Left lobe of liver (tissue), 2 donors: ENCODE measurements at regions not wholly inside any gene's neighbourhood (a gene's known extent, or its start where the extent isn't known, plus 50 kb on each side); places are given as distances from the start of the nearest gene placed in this dataset.

Source experiments
- ATAC-seq: fragments of 200-7000 bp; cut with Tn5 transposase; one replicate; pipeline ENCODE4 v1.9.1; 2020; ENCODE audit warnings: mild to moderate bottlenecking, moderate library complexity
- DNase-seq: peaks from one replicate; pipeline ENCODE4 v3.0.0-alpha.2; 2020; ENCODE audit warnings: low spot score
- donor health status: DM: no; HTN: no; CAD: no; lungs with moderate emphysema.
- donor health status: DM: no; HTN: yes; CAD: no.

DNA sequence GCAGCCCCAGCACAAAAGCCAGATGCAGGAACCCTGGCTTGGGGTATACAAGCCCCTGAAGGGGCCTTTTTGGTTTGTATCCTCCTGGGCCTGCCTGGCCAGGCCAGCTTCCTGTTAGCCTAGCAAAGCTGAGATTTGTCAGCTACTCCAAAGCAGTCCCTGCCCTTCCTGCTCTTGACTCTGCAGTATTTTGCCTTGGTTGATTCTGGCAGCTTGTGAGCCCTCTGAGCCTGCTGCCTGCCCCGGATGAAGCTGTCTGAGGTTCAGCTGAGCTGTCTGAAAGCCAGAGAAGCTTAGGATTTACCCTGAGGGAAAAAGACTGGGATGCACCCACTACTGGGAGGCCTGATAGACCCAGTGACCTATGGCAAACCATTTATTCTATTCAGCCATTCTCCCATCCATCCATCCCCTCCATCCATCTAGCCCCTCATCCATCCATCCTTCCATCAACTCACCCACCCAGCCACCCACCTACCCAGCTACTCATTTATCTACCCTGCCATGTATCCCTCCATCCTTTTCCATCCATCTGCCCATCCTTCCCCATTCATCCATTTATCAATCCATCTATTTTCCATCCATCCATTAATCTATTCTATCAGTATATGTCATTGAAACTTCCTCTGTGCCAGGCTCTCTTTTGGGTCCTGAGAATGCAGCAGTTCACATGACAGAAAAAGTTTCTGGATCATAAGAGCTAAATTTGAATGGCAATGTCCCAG lies 307.5 kb downstream of the DHX35 start:
- DNase-seq (no peak), ATAC-seq (no peak)

DNA sequence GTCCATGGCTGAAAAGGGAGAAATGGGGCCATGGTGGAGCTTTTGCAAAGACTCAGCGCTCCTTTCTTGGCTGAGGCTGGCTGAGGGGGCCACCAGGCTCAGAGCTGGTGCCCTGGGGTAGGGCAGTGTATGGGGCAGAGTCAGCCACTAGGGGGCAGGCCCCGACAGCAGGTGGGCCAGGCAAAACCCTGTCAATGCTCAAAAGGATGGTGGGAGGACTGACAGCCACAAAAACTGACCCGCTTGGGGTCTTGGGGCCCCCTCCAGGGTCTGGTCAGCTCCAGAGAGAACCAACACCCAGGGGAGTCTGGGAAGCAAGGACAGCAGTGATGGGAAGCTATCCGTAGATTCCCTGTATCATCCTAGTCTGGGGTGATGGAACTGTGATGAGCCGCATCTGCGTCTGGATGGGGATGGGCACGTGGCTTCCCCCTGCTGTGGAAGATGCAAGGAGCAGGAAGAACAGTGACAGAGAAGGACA lies 306.9 kb downstream of the DHX35 start:
- ATAC-seq (peak; percentile 84), DNase-seq (peak; percentile 49)

- no peak for ATAC-seq
Observed at GRCh38 chr20:39268491-39268951, 306.4 kb downstream of the DHX35 start.

DNA sequence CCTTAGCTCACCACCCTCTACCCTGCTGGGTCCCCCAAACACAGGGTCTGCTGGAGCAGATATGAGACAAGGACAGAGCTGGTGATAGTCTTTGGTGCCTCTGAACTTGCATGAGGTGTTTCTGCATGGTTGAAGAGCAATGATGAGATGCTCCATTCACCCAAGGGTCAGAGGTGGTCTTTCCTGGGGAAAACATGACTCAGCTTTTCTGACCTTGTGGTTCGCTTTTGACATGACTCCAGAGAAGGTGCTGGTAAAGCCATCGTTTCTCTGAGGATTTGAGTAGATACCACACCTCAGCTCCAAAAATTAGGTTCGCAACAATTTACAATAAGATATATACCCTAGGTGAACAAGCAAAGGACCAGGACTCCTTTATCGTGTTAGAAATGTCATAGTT lies 304.8 kb downstream of the DHX35 start:
- ATAC-seq, result no peak

More at GRCh38 chr20:39268491-39268951, 306.4 kb downstream of the DHX35 start:
- DNase-seq, result no peak

DNA sequence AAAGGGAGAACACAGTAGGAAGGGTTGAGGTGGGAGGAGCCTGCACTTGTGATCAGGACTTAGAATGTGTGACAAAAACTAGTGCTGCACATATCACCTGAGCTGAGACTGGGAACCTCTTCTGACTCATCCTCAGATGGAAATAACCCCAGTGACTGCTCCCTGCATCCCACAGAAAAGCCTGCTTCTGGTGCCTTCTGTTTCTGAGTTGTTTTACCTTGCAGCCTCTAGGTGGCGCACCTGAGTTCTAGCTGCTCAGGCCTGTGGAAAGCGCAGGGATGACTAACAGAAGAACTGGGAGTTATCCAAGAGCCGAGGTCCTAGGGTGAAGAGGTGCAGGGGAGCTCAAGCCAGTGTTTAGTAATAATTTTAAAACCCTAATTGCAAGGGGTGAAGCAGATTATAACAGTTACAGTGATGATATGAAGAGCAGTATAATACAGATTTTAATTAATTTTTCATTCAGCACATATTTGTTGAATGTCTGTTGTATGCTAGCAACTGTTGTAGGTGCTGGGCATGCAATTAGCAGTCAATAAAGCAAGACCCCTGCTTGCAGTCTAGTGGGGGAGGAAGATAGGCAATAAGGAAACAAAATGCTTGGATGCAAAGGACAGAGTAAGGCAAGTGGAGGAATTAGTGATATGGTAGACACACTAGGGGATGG lies 302.5 kb downstream of the DHX35 start:
- peak; percentile 91 for ATAC-seq
- DNase-seq, result peak; percentile 58

More for the DNA sequence above, 304.8 kb downstream of the DHX35 start:
- DNase-seq, result no peak

DNA sequence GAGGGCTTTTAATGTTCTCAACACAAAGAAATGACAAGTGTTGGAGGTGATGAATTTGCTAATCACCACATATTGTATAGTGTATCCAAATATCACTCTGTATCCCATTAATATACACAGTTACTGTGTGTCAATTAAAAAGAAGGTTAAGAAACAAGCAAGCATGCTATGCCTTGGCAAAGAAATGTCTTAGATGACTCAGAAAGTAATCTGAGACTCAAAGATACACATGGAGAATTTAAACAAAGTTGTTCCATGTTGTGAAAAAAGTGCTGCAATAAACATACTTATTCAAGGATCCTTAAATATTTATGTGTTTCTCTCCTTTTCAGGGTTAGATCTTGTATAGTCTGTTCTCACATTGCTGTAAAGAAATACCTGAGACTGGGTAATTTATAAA lies 300.9 kb downstream of the DHX35 start:
- ATAC-seq, result no peak
- DNase-seq, result no peak

DNA sequence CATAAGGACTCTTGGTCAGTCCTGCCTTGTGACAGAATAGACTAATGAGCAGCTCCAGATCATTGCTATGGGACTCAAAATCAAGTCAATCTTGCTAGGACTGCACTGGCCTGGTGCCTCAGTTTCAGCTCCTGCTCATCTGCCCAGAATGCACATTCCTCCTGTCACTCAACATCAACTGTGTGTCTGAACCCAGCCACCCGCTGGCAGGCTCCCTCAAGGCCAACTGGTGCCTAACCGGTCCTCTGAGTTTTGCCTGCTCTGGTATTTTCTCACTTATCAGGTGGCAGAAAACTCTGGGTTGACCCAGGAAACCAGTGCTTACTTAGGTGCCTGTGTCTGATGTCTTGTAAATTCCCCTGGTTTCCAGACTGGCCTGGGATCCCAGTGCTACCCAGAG lies 297.7 kb downstream of the DHX35 start:
- no peak for DNase-seq
- ATAC-seq, result no peak

GRCh38 chr20:39259010-39259803 lies 297.1 kb downstream of the DHX35 start:
- ATAC-seq (no peak), DNase-seq (no peak)

DNA sequence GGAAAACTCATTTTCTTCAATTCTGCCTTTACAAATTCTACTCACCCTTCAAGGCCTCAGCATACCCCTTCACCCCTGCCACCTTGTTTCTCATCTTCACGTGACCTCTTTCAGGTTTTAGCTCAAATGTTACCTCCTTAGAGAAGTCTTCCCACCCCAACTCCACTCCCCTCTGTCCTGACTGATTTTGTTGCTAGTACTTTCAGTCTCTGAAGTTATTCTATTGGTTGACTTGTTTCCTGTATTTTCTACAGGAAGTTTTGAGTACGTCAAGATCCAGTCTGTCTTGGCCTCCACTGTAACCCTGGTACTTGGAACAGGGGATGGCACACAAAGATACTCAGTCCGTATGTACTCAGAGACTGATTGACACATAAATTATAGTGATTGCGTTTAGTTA lies 296.1 kb downstream of the DHX35 start:
- ATAC-seq (no peak), DNase-seq (no peak)

- DNase-seq, result no peak
- ATAC-seq, result no peak
Observed at GRCh38 chr20:39253051-39253755, 291.1 kb downstream of the DHX35 start.

- DNase-seq, result no peak
- ATAC-seq, result no peak
Observed at GRCh38 chr20:39252035-39252434, 289.9 kb downstream of the DHX35 start.

- DNase-seq (no peak), ATAC-seq (no peak)
Observed at GRCh38 chr20:39249798-39250197, 287.7 kb downstream of the DHX35 start.

DNA sequence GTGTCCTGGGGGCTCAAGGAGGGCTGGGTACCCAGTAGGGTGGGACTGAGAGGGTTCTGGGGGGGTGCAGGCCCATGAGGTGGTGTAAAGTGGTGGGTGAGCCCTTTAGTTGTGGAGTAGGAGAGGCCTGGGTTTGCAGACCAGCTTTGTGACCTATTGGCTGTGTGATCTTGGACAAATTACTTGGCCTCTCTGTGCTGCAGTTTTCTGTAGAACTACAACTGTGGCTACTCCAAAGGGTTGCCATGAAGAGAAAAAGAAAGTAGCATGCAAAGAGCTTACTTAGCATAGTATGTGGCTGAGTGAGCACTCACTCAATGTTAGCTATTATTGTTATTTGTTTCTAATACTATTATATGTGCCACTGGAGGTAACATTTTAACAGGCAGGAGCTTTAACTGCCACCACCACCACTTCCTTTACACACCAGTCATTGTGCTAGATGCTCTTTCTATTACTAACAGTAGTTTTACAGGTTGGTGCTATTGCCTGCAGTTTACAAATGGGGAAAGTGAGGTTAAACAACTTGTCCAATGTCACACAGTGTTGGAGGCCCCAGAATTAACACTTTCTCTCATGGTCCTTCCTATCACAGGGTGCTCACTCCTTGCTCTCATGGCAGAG lies 286.8 kb downstream of the DHX35 start:
- no peak for DNase-seq
- ATAC-seq, result no peak

- ATAC-seq, result no peak
- no peak for DNase-seq
Observed at GRCh38 chr20:39248171-39248861, 286.2 kb downstream of the DHX35 start.

GRCh38 chr20:39246436-39246835 lies 284.3 kb downstream of the DHX35 start:
- DNase-seq (no peak), ATAC-seq (no peak)

DNA sequence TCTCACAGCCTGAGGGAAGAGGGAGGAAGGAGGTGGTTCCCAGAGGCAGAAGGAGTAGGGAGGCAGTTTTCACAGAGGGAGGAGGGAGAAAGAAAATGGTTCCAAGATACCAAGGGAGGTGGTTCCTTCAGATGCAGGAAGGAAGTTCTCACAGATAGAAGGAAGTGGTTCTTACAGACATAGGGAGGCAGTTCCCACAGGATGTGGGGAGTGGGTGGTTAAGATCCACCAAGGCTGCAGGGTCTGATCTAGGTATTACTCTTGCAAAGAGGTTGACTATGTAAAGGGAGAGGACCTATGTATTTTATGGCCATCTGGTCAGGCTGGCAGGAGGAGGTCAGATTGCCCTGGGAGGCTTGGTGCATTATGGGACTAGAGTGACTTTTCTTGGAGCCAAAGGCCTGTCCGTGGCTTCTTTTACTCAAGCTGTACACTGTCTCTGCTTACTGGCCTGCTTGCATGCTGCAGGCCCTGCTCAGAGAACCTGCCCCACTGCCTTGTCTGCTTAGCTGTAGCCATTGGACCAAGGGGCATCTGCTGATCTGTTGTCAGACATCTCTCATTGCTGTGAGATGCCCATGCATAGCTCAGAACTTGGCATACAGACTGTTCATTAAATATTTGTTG lies 283.7 kb downstream of the DHX35 start:
- DNase-seq, result no peak
- ATAC-seq, result no peak

GRCh38 chr20:39243962-39244361 lies 281.8 kb downstream of the DHX35 start:
- DNase-seq (no peak), ATAC-seq (no peak)

DNA sequence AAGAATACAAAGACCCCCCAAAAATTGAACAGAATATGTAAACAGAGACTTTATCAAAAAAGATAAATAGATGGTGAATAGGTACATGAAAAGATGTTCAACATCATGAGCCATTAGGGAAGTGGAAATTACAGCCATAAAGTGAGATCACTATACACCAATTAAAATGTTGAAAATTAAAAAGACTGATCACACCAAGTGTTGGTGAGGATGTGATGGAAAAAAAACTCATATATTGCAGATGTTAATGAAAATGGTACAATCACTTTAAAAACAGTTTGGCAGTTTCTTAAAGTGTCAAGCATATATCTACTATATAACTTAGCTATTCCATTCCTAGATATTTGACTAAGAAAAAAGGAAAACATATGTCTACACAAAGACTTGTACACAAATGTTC lies 280.5 kb downstream of the DHX35 start:
- no peak for ATAC-seq
- DNase-seq, result no peak

- ATAC-seq, result no peak
- no peak for DNase-seq
Observed at GRCh38 chr20:39234520-39235095, 272.5 kb downstream of the DHX35 start.
